ENCODE measurements at regions not wholly inside any gene's neighbourhood (a gene's known extent, or its start where the extent isn't known, plus 50 kb on each side); places are given as distances from the start of the nearest gene placed in this dataset.

- TF ChIP-seq POLR2A (IDR thresholded peaks at IDR 0.05; ENCODE audit: low read length) (no peak), GATA1 (IDR thresholded peaks at IDR 0.05; ENCODE audit: low read depth, low read length) (no peak)
These were observed 75.5 kb upstream of the RBM19 start for GRCh38 chr12:114041590-114041989.
